DOHH2 (cell line): ENCODE measurements at regions not wholly inside any gene's neighbourhood (a gene's known extent, or its start where the extent isn't known, plus 50 kb on each side); places are given as distances from the start of the nearest gene placed in this dataset.

ENCODE experiments used
- CTCF ChIP-seq: fragments of 200-600 bp; sonication (generic); IDR thresholded peaks from one replicate; pipeline ENCODE4 v1.5.1; 2014; ENCODE audit warnings: antibody characterized with exemption, mild to moderate bottlenecking, low read depth, low read length; ENCODE audit not compliant: poor library complexity, severe bottlenecking
- EZH2phosphoT487 ChIP-seq: fragments of 200-600 bp; sonication (generic); IDR thresholded peaks from 2 replicates; pipeline ENCODE4 v1.6.1; 2017; ENCODE audit warnings: borderline replicate concordance, mild to moderate bottlenecking, antibody characterized with exemption, low read length, moderate library complexity, mixed read lengths

GRCh38 chr9:117938896-117939295, 234.7 kb downstream of the TLR4 start:
- TF ChIP-seq CTCF = no peak
- no peak for TF ChIP-seq EZH2phosphoT487
